ENCODE measurements at regions not wholly inside any gene's neighbourhood (a gene's known extent, or its start where the extent isn't known, plus 50 kb on each side); places are given as distances from the start of the nearest gene placed in this dataset.

GRCh38 chr7:91446819-91447218 lies 182.6 kb downstream of the FZD1 start:
- DNase-seq (no peak), ATAC-seq (no peak)
- no peaks in the 10 kb centered on the region for H3K36me3 ChIP-seq
- WGBS, 4 donors: 81 to 94% (median 85%) methylated on average over 1 of the region's 1 CpG
- intact Hi-C loops (cut with DNase I): no loop called here
- H3K4me3 ChIP-seq: no peak overlapping the region
- no peaks in the 10 kb centered on the region for H3K4me1 ChIP-seq
- peaks cover 0 to 16% (median 8%) of the 10 kb centered on the region in 12 donors for H3K9me3 ChIP-seq
- TF ChIP-seq CTCF (IDR thresholded peaks at IDR 0.05) (no peak), POLR2A (IDR thresholded peaks at IDR 0.05) (no peak)
- H3K27me3 ChIP-seq: no peaks in the 10 kb centered on the region
- no peak overlapping the region for H3K27ac ChIP-seq

- ATAC-seq: no peak
- 85 to 90% (median 88%) methylated on average over 10 of the region's 10 CpGs for WGBS, 4 donors
- intact Hi-C loops (cut with DNase I): no loop called here
Observed at GRCh38 chr7:91455411-91455810, 191.2 kb downstream of the FZD1 start.

GRCh38 chr7:91457208-91457607 lies 193.0 kb downstream of the FZD1 start:
- peaks cover 0 to 4% (median 0%) of the 10 kb centered on the region in 12 donors for H3K4me1 ChIP-seq
- no peaks in the 10 kb centered on the region for H3K27me3 ChIP-seq
- TF ChIP-seq POLR2A (IDR thresholded peaks at IDR 0.05) (no peak), CTCF (IDR thresholded peaks at IDR 0.05) (no peak)
- intact Hi-C loops (cut with DNase I): no loop called here
- WGBS, 4 donors: 51 to 59% (median 55%) methylated on average over 1 of the region's 1 CpG
- H3K9me3 ChIP-seq: peaks cover 0 to 32% (median 7%) of the 10 kb centered on the region in 12 donors
- H3K36me3 ChIP-seq: no peaks in the 10 kb centered on the region
- H3K4me3 ChIP-seq: no peak overlapping the region
- no peak overlapping the region for H3K27ac ChIP-seq
- ATAC-seq (no peak), DNase-seq (no peak)

More at GRCh38 chr7:91455411-91455810, 191.2 kb downstream of the FZD1 start:
- peaks cover 0 to 32% (median 7%) of the 10 kb centered on the region in 12 donors for H3K9me3 ChIP-seq
- no peak for DNase-seq
- H3K36me3 ChIP-seq: no peaks in the 10 kb centered on the region
- no peak overlapping the region for H3K27ac ChIP-seq
- peaks cover 0 to 4% (median 0%) of the 10 kb centered on the region in 12 donors for H3K4me1 ChIP-seq
- TF ChIP-seq POLR2A (IDR thresholded peaks at IDR 0.05): no peak
- TF ChIP-seq CTCF (IDR thresholded peaks at IDR 0.05): no peak
- no peaks in the 10 kb centered on the region for H3K27me3 ChIP-seq
- no peak overlapping the region for H3K4me3 ChIP-seq

- 90 to 97% (median 93%) methylated on average over 2 of the region's 2 CpGs for WGBS, 4 donors
- Histone ChIP-seq H3K4me3 (no peak overlapping the region), H3K4me1 (peaks cover 0 to 4% (median 0%) of the 10 kb centered on the region in 12 donors), H3K27me3 (no peaks in the 10 kb centered on the region), H3K36me3 (no peaks in the 10 kb centered on the region), H3K27ac (no peak overlapping the region), H3K9me3 (peaks cover 0 to 29% (median 7%) of the 10 kb centered on the region in 12 donors)
- no peak for DNase-seq
- intact Hi-C loops (cut with DNase I): no loop called here
- TF ChIP-seq CTCF (IDR thresholded peaks at IDR 0.05) (no peak), POLR2A (IDR thresholded peaks at IDR 0.05) (no peak)
- no peak for ATAC-seq
Observed at GRCh38 chr7:91459539-91459938, 195.3 kb downstream of the FZD1 start.
